ENCODE measurements at regions not wholly inside any gene's neighbourhood (a gene's known extent, or its start where the extent isn't known, plus 50 kb on each side); places are given as distances from the start of the nearest gene placed in this dataset.

GRCh38 chr3:105923140-105923539 is 54.3 kb upstream of the CBLB start:
- DNase-seq (ENCODE audit: low read depth, low spot score), result no peak
- H3K4me3 ChIP-seq (ENCODE audit: low read length), result no peak overlapping the region

DNA sequence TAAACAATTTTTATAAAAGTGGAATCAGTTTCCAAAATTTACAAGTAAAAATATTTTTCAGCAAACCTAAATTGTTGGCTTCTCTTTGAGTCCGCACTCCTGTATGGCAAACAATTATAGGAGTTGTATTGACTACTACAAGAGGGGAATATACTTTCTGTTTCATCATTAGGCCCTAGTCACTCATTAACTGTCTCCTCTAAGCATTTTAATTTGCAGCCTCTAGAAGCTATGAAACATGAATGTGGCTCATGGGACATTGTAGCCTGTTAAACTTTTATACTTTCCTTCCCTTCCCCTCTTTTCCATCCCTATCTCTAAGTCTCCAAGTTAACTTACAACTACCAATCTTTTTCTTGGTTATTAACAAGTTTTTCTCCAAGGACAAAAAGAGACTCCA is 58.9 kb upstream of the CBLB start:
- H3K4me3 ChIP-seq (ENCODE audit: low read length), result no peak overlapping the region
- DNase-seq (ENCODE audit: low read depth, low spot score), result no peak

GRCh38 chr3:105930733-105931132 is 61.9 kb upstream of the CBLB start:
- no peak overlapping the region for H3K4me3 ChIP-seq (ENCODE audit: low read length)
- DNase-seq (ENCODE audit: low read depth, low spot score), result no peak

GRCh38 chr3:105931500-105931899 is 62.7 kb upstream of the CBLB start:
- no peak for DNase-seq (ENCODE audit: low read depth, low spot score)
- no peak overlapping the region for H3K4me3 ChIP-seq (ENCODE audit: low read length)

GRCh38 chr3:105933871-105934270 is 65.1 kb upstream of the CBLB start:
- H3K4me3 ChIP-seq (ENCODE audit: low read length), result no peak overlapping the region
- DNase-seq (ENCODE audit: low read depth, low spot score), result no peak

- DNase-seq (ENCODE audit: low read depth, low spot score), result no peak
- H3K4me3 ChIP-seq (ENCODE audit: low read length), result no peak overlapping the region
Measured at GRCh38 chr3:105938101-105938500, 69.3 kb upstream of the CBLB start.

DNA sequence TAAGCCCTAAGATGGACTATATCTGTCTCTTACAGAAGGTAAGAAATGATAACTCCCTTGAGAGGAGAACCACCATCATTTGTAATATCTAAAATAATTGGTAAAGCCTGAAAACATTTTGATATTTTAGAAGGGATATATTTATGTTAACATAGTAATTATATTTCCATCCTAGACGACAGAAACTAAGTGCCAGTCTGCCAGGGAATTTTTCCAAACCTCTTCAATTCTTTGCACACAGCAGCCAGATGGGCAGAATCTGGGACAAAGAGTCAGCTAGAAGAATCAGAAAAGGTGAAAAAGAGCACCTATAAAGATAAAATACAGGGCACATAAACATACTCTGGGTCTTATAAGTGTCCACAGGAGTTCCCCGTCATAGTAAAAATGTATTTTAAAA is 70.0 kb upstream of the CBLB start:
- no peak for DNase-seq (ENCODE audit: low read depth, low spot score)
- H3K4me3 ChIP-seq (ENCODE audit: low read length), result no peak overlapping the region

DNA sequence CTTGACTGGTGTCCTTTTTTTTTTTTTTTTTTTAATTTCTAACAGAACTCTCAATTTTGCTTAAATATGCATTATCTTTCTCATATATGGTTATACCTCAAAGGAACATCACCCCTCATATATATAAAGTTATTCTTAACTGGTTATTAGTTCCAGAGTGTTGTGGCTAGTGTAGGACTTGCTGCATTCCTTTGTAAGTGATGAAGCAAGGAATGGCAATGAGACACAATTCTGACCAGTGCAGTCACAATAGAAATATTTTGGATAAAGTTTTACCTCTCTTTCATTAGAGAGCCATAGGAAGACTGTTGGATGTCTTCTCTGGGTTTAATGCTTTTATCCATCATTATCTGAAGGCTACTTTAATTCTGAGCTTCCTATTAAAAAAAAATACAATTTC is 75.5 kb upstream of the CBLB start:
- DNase-seq (ENCODE audit: low read depth, low spot score), result no peak
- no peak overlapping the region for H3K4me3 ChIP-seq (ENCODE audit: low read length)

- H3K4me3 ChIP-seq (ENCODE audit: low read length), result no peak overlapping the region
- DNase-seq (ENCODE audit: low read depth, low spot score), result no peak
Measured at GRCh38 chr3:105944721-105945120, 75.9 kb upstream of the CBLB start.

GRCh38 chr3:105948101-105948500 is 79.3 kb upstream of the CBLB start:
- no peak overlapping the region for H3K4me3 ChIP-seq (ENCODE audit: low read length)
- DNase-seq (ENCODE audit: low read depth, low spot score), result no peak

GRCh38 chr3:105950881-105951600 is 82.2 kb upstream of the CBLB start:
- H3K4me3 ChIP-seq (ENCODE audit: low read length), result no peak overlapping the region
- no peak for DNase-seq (ENCODE audit: low read depth, low spot score)

DNA sequence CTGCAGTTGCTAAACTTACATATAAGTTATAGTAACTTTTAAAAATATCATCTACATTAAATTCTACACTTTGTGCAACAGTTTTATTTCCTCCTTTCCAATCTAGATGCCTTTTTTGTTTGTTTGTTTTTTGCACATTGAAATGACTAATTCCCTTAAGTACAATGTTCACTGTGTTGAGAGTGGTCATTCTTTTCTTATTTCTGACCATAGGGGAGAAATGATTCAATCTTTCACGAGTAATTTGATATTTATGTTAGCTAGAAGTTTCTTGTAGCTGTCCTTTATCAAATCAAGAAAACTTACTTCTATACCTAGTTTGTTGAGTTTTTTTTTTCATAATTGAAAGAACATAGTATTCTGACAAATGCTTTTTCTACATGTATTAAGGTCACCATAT is 85.0 kb upstream of the CBLB start:
- no peak for DNase-seq (ENCODE audit: low read depth, low spot score)
- no peak overlapping the region for H3K4me3 ChIP-seq (ENCODE audit: low read length)

- DNase-seq (ENCODE audit: low read depth, low spot score), result no peak
- H3K4me3 ChIP-seq (ENCODE audit: low read length), result no peak overlapping the region
Measured at GRCh38 chr3:105956306-105956705, 87.5 kb upstream of the CBLB start.

- DNase-seq (ENCODE audit: low read depth, low spot score), result no peak
- H3K4me3 ChIP-seq (ENCODE audit: low read length), result no peak overlapping the region
Measured at GRCh38 chr3:105957722-105958121, 88.9 kb upstream of the CBLB start.

DNA sequence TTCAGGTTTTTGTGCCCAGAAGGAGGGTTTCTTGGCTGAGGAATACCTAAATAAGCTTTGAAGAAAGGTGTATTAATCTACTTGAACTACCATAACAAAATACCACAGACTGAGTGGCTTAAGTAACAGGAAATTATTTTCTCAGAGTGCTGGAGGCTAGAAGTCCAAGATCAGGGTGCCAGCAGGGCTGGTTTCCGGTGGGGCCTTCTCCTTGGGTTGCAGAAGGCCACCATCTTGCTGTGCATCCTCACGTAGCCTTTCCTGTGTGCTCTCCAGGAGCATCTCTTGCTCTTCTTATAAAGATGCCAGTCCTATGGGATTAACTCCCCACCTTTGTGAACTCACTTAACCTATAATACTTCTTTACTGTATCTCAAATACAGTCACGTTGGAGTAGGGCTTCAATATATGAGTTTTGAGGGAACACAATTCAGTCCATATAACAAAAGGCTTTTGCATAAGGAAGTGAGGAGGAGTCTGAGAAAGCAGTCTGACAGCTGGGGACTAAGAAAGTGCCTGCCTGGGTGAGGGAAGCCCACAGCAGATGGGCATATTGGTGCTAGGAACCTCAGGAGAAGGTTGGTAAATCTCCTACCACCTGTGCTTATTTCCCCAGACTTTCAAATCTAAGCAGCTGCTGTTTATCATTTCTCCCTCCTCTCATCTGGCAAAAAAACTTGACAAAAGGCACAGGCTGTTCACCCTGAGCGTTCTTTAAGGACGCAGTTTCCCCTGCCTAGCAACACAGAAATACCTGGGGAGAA is 89.6 kb upstream of the CBLB start:
- no peak for DNase-seq (ENCODE audit: low read depth, low spot score)
- no peak overlapping the region for H3K4me3 ChIP-seq (ENCODE audit: low read length)

GRCh38 chr3:105959851-105960250 is 91.0 kb upstream of the CBLB start:
- no peak overlapping the region for H3K4me3 ChIP-seq (ENCODE audit: low read length)
- no peak for DNase-seq (ENCODE audit: low read depth, low spot score)

DNA sequence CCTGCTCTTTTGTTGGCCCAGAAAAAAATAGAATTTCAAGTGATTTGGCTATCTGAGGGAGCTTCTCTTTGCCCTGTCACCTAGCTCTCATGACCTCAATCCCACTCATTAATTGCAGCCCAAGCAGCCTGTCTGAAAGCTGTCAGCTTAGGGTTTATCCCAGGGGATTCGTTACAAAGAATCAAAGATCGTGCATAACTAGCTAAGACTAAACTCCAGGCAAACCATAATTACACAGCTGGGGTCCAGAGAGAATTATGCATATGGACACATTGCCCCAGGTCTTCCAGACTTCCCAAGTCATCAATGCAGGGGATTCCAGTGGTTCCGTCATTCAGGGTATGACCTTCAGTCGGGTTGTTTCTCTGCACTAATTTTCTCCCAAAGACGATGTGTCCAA is 91.6 kb upstream of the CBLB start:
- no peak for DNase-seq (ENCODE audit: low read depth, low spot score)
- H3K4me3 ChIP-seq (ENCODE audit: low read length), result no peak overlapping the region

DNA sequence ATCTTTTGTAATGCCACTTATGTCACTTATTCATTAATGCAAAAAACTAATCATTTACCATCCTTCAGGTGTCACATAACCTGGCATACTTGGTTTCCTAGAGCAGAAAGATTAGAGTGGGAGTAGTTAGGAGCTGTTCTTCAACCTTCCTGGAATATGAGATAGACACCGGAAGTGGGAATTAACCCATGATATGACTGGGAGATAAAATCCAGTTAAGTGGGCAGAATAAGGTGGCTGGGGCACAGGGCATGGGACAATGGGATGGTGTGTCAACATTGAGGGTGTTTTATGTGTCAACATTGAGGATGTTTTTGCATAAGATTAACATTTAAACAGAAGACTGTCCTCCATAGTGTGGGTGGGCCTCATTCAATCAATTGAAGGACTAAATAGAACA is 94.3 kb upstream of the CBLB start:
- no peak overlapping the region for H3K4me3 ChIP-seq (ENCODE audit: low read length)
- DNase-seq (ENCODE audit: low read depth, low spot score), result no peak

- H3K4me3 ChIP-seq (ENCODE audit: low read length), result no peak overlapping the region
- DNase-seq (ENCODE audit: low read depth, low spot score), result no peak
Measured at GRCh38 chr3:105965384-105965783, 96.6 kb upstream of the CBLB start.

- no peak overlapping the region for H3K4me3 ChIP-seq (ENCODE audit: low read length)
- no peak for DNase-seq (ENCODE audit: low read depth, low spot score)
Measured at GRCh38 chr3:105967117-105967516, 98.3 kb upstream of the CBLB start.

GRCh38 chr3:105970283-105970682 is 101.5 kb upstream of the CBLB start:
- no peak for DNase-seq (ENCODE audit: low read depth, low spot score)
- no peak overlapping the region for H3K4me3 ChIP-seq (ENCODE audit: low read length)
